K562 (cell line): ENCODE measurements at regions not wholly inside any gene's neighbourhood (a gene's known extent, or its start where the extent isn't known, plus 50 kb on each side); places are given as distances from the start of the nearest gene placed in this dataset.

ENCODE experiments used
- ATAC-seq: fragments of 200-7000 bp; cut with Tn5 transposase; 3 replicates; pipeline ENCODE4 v1.9.1; 2020; ENCODE audit warnings: moderate library complexity
- BruUV-seq: library from RNA; stranded (reverse); fragments of 400-500 nt; replicated peaks from 2 replicates; lab custom pipeline; 2021; lab: Mats Ljungman, UMichigan
- CTCF ChIA-PET: fragments of 300-600 bp; formaldehyde crosslinking; extraction: SDS; loops from one replicate; lab custom pipeline; 2021; ENCODE audit warnings: low intra/inter-chr PET ratio; lab: Yijun Ruan, JAX
- POLR2A ChIA-PET: fragments of 300-600, 350-650 bp; sonication (Branson Sonifier 250); formaldehyde crosslinking; extraction: SDS; loops from one replicate; lab custom pipeline; 2021; ENCODE audit warnings: antibody characterized with exemption, inconsistent platforms; lab: Yijun Ruan, JAX
- DNase-seq, 4 experiments: peaks; one replicate each; pipeline versions ENCODE4 v3.0.0 to v3.0.0-alpha.2; 2011 to 2018; ENCODE audit warnings: low spot score in 3 of 4, mixed read lengths in 3 of 4; ENCODE audit errors: extremely low read depth in 1 of 4
- FAIRE-seq: peaks from 2 replicates; lab custom pipeline; 2011; peaks lifted over from hg19 to GRCh38; lab: Jason Lieb, UNC
- H2AFZ ChIP-seq: 2 replicates; pipeline ENCODE4 v1.6.0; 2011; ENCODE audit warnings: low read depth, low read length, control low read depth, inconsistent platforms
- H3K27ac ChIP-seq: fragments of 200-600 bp; 3 replicates; pipeline ENCODE4 v1.8.0; 2011; ENCODE audit warnings: low read depth, mild to moderate bottlenecking, control low read depth, inconsistent platforms, low read length, moderate library complexity, mixed read lengths; ENCODE audit errors: extremely low read depth
- H3K27me3 ChIP-seq, 2 experiments: fragments of 300-600 bp in 1 of 2; 2 replicates in 1 of 2; 3 replicates in 1 of 2; pipeline versions ENCODE4 v1.6.0 to v1.8.0; 2011; ENCODE audit warnings: inconsistent platforms in 2 of 2, low read length in 2 of 2, mild to moderate bottlenecking in 1 of 2, mixed read lengths in 1 of 2, moderate library complexity in 1 of 2; ENCODE audit not compliant: control insufficient read depth in 2 of 2, insufficient read depth in 2 of 2
- H3K36me3 ChIP-seq: fragments of 300-600 bp; 3 replicates; pipeline ENCODE4 v1.8.0; 2011; ENCODE audit warnings: mild to moderate bottlenecking, low read length, inconsistent platforms; ENCODE audit not compliant: control insufficient read depth, insufficient read depth
- H3K4me1 ChIP-seq, 2 experiments: fragments of 200-600 bp in 1 of 2; replicated peaks in 1 of 2; 2 replicates in 1 of 2; 3 replicates in 1 of 2; pipeline versions ENCODE4 v1.5.1 to v1.8.0; 2011; ENCODE audit warnings: inconsistent platforms in 2 of 2, low read length in 2 of 2, mild to moderate bottlenecking in 1 of 2, mixed read lengths in 1 of 2, moderate library complexity in 1 of 2; ENCODE audit not compliant: control insufficient read depth in 2 of 2, insufficient read depth in 2 of 2
- H3K4me2 ChIP-seq: 2 replicates; pipeline ENCODE4 v1.6.1; 2011; ENCODE audit warnings: low read length, control low read depth, inconsistent platforms, mixed read lengths; ENCODE audit not compliant: insufficient read depth
- H3K4me3 ChIP-seq: fragments of 200-600 bp; sonication (generic), shearing (Covaris generic); 2 replicates; pipeline ENCODE4 v1.5.1; 2016; ENCODE audit warnings: control low read depth, inconsistent platforms
- H3K79me2 ChIP-seq: fragments of 200-600 bp; 3 replicates; pipeline ENCODE4 v1.8.0; 2011; ENCODE audit warnings: low read length, inconsistent platforms; ENCODE audit not compliant: control insufficient read depth, insufficient read depth
- H3K9ac ChIP-seq, 2 experiments: 2 replicates each; pipeline versions ENCODE4 v1.6.0 to v1.6.1; 2011; ENCODE audit warnings: low read depth in 2 of 2, low read length in 2 of 2, control low read depth in 1 of 2, inconsistent platforms in 1 of 2, mild to moderate bottlenecking in 1 of 2, mixed read lengths in 1 of 2; ENCODE audit not compliant: insufficient read depth in 1 of 2
- H3K9me1 ChIP-seq: one replicate; pipeline ENCODE4 v1.6.0; 2011; ENCODE audit warnings: inconsistent platforms, mild to moderate bottlenecking, low read length, moderate library complexity; ENCODE audit not compliant: control insufficient read depth, insufficient read depth
- H3K9me3 ChIP-seq: replicated peaks from 2 replicates; pipeline ENCODE4 v1.5.1; 2011; ENCODE audit warnings: low read depth, low read length, inconsistent platforms; ENCODE audit not compliant: control insufficient read depth, insufficient read depth
- H4K20me1 ChIP-seq: replicated peaks from 2 replicates; pipeline ENCODE4 v1.6.1; 2011; ENCODE audit warnings: low read length, inconsistent platforms, mixed read lengths; ENCODE audit not compliant: control insufficient read depth, insufficient read depth
- C11orf30 ChIP-seq: fragments of 450-650 bp; IDR thresholded peaks from 2 replicates; pipeline ENCODE4 v1.6.1; 2016; ENCODE audit warnings: low read depth, mild to moderate bottlenecking
- CEBPB ChIP-seq: fragments of 450-650 bp; IDR thresholded peaks from 2 replicates; pipeline ENCODE4 v1.6.1; 2016; ENCODE audit warnings: missing genetic modification characterization, missing compliant biosample characterization
- CHD1 ChIP-seq: fragments of 200-600 bp; sonication (generic); IDR thresholded peaks from one replicate; pipeline ENCODE4 v1.6.1; 2012; ENCODE audit warnings: mild to moderate bottlenecking, moderate library complexity, low read length, inconsistent platforms
- JUN ChIP-seq, 2 experiments: sonication (generic) in 1 of 2; formaldehyde crosslinking in 1 of 2; IDR thresholded peaks; 2 replicates each; pipeline versions ENCODE4 v1.6.1 to v1.8.0; 2012 to 2022; ENCODE audit warnings: borderline replicate concordance in 2 of 2, mild to moderate bottlenecking in 2 of 2, improper control_type of control experiment in 1 of 2, low read depth in 1 of 2, low read length in 1 of 2, missing genetic modification reagents in 1 of 2
- MEIS2 ChIP-seq: fragments of 450-650 bp; IDR thresholded peaks from 2 replicates; pipeline ENCODE4 v1.6.1; 2014; ENCODE audit warnings: mild to moderate bottlenecking; ENCODE audit not compliant: partially characterized antibody
- NEUROD1 ChIP-seq: fragments of 150-350 bp; IDR thresholded peaks from 2 replicates; pipeline ENCODE4 v1.6.1; 2014; ENCODE audit warnings: borderline replicate concordance, low read length, low read depth; ENCODE audit not compliant: partially characterized antibody
- NFE2 ChIP-seq: IDR thresholded peaks from 2 replicates; pipeline ENCODE4 v1.6.1; 2014; ENCODE audit warnings: antibody characterized with exemption, low read depth
- PCBP2 ChIP-seq: fragments of 200-400 bp; formaldehyde crosslinking; IDR thresholded peaks from 2 replicates; pipeline ENCODE4 v1.6.1; 2018; ENCODE audit warnings: low read length, low read depth, mild to moderate bottlenecking, moderate library complexity; ENCODE audit not compliant: poor library complexity, severe bottlenecking
- RFX5 ChIP-seq: IDR thresholded peaks from 2 replicates; pipeline ENCODE4 v1.6.1; 2011; ENCODE audit warnings: low read depth, mild to moderate bottlenecking, improper control_type of control experiment, low read length
- SIN3B ChIP-seq: fragments of 450-650 bp; IDR thresholded peaks from 2 replicates; pipeline ENCODE4 v1.6.1; 2017; ENCODE audit warnings: low read depth, mild to moderate bottlenecking, moderate library complexity
- STAG1 ChIP-seq: sonication (generic); formaldehyde crosslinking; IDR thresholded peaks from 2 replicates; pipeline ENCODE4 v1.5.0; 2020; ENCODE audit warnings: missing genetic modification reagents, borderline replicate concordance
- ZFP1 ChIP-seq: fragments of 450-650 bp; formaldehyde crosslinking; IDR thresholded peaks from 2 replicates; pipeline ENCODE4 v1.4.0; 2020; ENCODE audit warnings: mild to moderate bottlenecking, mixed read lengths
- ZNF184 ChIP-seq: sonication (generic); formaldehyde crosslinking; IDR thresholded peaks from 2 replicates; pipeline ENCODE4 v1.5.0; 2020; ENCODE audit warnings: missing genetic modification reagents
- ZNF766 ChIP-seq: fragments of 200-800 bp; sonication (Bioruptor generic); conservative IDR thresholded peaks from 2 replicates; pipeline ENCODE4 v1.6.1; 2016; ENCODE audit warnings: missing genetic modification characterization, missing compliant biosample characterization
- WGBS: fragments of 100-300 bp; shearing (Covaris generic); methylation state at CpG from one replicate; pipeline ENCODE4 v1.1.6; 2016; ENCODE audit warnings: low coverage, mixed read lengths; ENCODE audit not compliant: insufficient coverage; ENCODE audit errors: missing lambda C conversion rate; 5-methylcytosine and 5-hydroxymethylcytosine counted together
- in situ Hi-C: fragments of 300-500 bp; cut with MboI; formaldehyde crosslinking; loops from 4 replicates; pipeline ENCODE4 v1.15.0; 2018; ENCODE audit warnings: inconsistent platforms, mixed read lengths
- intact Hi-C: fragments of 100-400 bp; cut with micrococcal nuclease; formaldehyde crosslinking; loops from 2 replicates; pipeline ENCODE4 v1.14.2; 2022
- TF ChIP-seq, protein P1 (sequence below), 2 experiments: IDR thresholded peaks; 2 replicates each; pipeline ENCODE4 v1.6.1; 2011; ENCODE audit warnings: borderline replicate concordance in 1 of 2, control low read depth in 1 of 2, low read depth in 1 of 2, low read length in 1 of 2, mild to moderate bottlenecking in 1 of 2, mixed read lengths in 1 of 2, moderate library complexity in 1 of 2; ENCODE audit not compliant: insufficient read depth in 1 of 2, insufficient read length in 1 of 2, poor library complexity in 1 of 2, severe bottlenecking in 1 of 2; ENCODE audit errors: extremely low read depth in 1 of 2
- TF ChIP-seq, protein P2 (sequence below): sonication (generic); formaldehyde crosslinking; IDR thresholded peaks from 2 replicates; pipeline ENCODE4 v1.5.0; 2020; ENCODE audit warnings: missing genetic modification reagents

DNA sequence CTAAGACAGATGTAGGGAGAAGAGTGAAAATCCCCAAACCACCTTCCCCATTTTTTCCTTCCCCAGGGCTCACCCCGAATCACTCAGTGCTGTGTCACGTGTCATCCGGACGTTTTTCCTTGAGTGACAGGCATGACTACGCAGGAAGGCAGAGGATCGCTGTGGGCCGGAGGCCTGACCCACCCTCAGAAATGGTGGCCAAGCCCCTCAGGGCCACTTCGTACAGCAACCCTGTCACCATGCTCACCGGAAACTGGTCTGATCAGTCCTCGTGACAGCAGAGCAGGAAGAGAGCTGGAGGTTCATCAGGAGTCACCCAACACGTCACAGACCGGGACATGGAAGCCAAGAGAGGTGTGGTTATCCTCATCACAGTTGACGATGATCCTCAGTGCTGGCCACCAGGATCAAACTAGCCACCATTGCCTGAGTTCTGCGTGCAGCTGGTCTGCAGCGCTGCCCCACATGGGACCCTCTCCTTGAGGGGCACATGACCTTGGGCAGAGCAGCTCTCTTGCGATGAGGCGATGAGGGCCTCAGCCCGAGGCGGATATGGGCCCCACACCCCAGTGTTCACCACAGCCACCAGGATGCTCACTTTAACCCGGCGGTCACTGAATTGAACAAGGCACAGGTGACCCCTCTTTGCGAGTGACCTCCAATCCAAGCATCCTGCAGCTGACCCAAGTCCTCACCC, 99.3 kb upstream of the INSIG1 start:
- Histone ChIP-seq H4K20me1 (no peaks in the 10 kb centered on the region), H3K27ac (no peak overlapping the region), H3K36me3 (no peaks in the 10 kb centered on the region), H3K9ac (peak overlapping the region in 1 of 2 experiments; percentile 7; a peak in 1 of 4 replicates), H3K9me3 (no peaks in the 10 kb centered on the region), H3K9me1 (no peaks in the 10 kb centered on the region), H3K4me2 (peak overlapping the region; percentile 27; the same call in 1 of the 2 replicates), H2AFZ (peak overlapping the region; percentile 64), H3K79me2 (no peaks in the 10 kb centered on the region), H3K27me3 (peaks cover 17 to 18% of the 10 kb centered on the region in 2 experiments; a peak in 4 of 5 replicates), H3K4me3 (no peak overlapping the region), H3K4me1 (peaks cover 14 to 24% of the 10 kb centered on the region in 2 experiments; a peak in 4 of 5 replicates)
- intact Hi-C loops = no loop called here
- CTCF ChIA-PET = no interaction called here
- POLR2A ChIA-PET = interaction anchor here (0.6 to 1.4 kb wide), 2 partner anchors 15 to 165 kb away, joined by 4 read pairs; no protein-coding TSS in a partner anchor
- WGBS = 41% methylated on average over 22 of the region's 22 CpGs
- DNase-seq = no peak
- no TSS peak for BruUV-seq
- in situ Hi-C loops = no loop called here
- FAIRE-seq = no peak
- peak; percentile 45 for ATAC-seq
- TF ChIP-seq SIN3B (no peak), ZNF766 (CRISPR knock-in tag) (0 out of 2 replicates have a peak, but pooled peaks have one; percentile 38), C11orf30 (peak; percentile 49), STAG1 (no peak), ZNF184 (no peak), CEBPB (no peak), ZFP1 (CRISPR knock-in tag) (no peak), NFE2 (peak; percentile 61), CHD1 (no peak), MEIS2 (peak; percentile 82), NEUROD1 (no peak), PCBP2 (no peak), RFX5 (no peak), JUN (IDR thresholded peaks at IDR 0.05; ENCODE audit: borderline replicate concordance, low read depth, low read length) (no peak), JUN (CRISPR knock-in tag; IDR thresholded peaks at IDR 0.05; ENCODE audit: borderline replicate concordance) (no peak)
- TF ChIP-seq, protein P1, sequence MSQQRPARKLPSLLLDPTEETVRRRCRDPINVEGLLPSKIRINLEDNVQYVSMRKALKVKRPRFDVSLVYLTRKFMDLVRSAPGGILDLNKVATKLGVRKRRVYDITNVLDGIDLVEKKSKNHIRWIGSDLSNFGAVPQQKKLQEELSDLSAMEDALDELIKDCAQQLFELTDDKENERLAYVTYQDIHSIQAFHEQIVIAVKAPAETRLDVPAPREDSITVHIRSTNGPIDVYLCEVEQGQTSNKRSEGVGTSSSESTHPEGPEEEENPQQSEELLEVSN (IDR thresholded peaks at IDR 0.05; ENCODE audit: borderline replicate concordance in 1 of 2, extremely low read depth in 1 of 2, insufficient read depth in 1 of 2, insufficient read length in 1 of 2, low read depth in 1 of 2, low read length in 1 of 2, poor library complexity in 1 of 2, severe bottlenecking in 1 of 2) = no peak
- TF ChIP-seq, protein P2, sequence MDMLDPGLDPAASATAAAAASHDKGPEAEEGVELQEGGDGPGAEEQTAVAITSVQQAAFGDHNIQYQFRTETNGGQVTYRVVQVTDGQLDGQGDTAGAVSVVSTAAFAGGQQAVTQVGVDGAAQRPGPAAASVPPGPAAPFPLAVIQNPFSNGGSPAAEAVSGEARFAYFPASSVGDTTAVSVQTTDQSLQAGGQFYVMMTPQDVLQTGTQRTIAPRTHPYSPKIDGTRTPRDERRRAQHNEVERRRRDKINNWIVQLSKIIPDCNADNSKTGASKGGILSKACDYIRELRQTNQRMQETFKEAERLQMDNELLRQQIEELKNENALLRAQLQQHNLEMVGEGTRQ (CRISPR knock-in tag) = peak; percentile 70
